Right hindlimb (tissue), 1 donor: ENCODE measurements at regions not wholly inside any gene's neighbourhood (a gene's known extent, or its start where the extent isn't known, plus 50 kb on each side); places are given as distances from the start of the nearest gene placed in this dataset.

Experiments
- DNase-seq: peaks from one replicate; pipeline ENCODE4 v3.0.0-alpha.2; 2018

- no peak for DNase-seq
These were observed 291.3 kb upstream of the PHYHIPL start for GRCh38 chr10:58885146-58885545.

GRCh38 chr10:58885686-58886345 is 290.6 kb upstream of the PHYHIPL start:
- peak; percentile 70 for DNase-seq

GRCh38 chr10:58886406-58886805 is 290.0 kb upstream of the PHYHIPL start:
- no peak for DNase-seq

GRCh38 chr10:58887474-58887873 is 289.0 kb upstream of the PHYHIPL start:
- no peak for DNase-seq

- DNase-seq: no peak
These were observed 287.5 kb upstream of the PHYHIPL start for GRCh38 chr10:58888957-58889356.

GRCh38 chr10:58892031-58892531 is 284.4 kb upstream of the PHYHIPL start:
- DNase-seq: peak; percentile 45

GRCh38 chr10:58894929-58895328 is 281.5 kb upstream of the PHYHIPL start:
- no peak for DNase-seq

- no peak for DNase-seq
These were observed 280.2 kb upstream of the PHYHIPL start for GRCh38 chr10:58896229-58896628.

GRCh38 chr10:58897236-58897635 is 279.2 kb upstream of the PHYHIPL start:
- no peak for DNase-seq

- DNase-seq: no peak
These were observed 278.7 kb upstream of the PHYHIPL start for GRCh38 chr10:58897708-58898107.

GRCh38 chr10:58898854-58899573 is 277.4 kb upstream of the PHYHIPL start:
- DNase-seq: no peak

GRCh38 chr10:58901092-58901646 is 275.3 kb upstream of the PHYHIPL start:
- DNase-seq: no peak

- DNase-seq: no peak
These were observed 273.4 kb upstream of the PHYHIPL start for GRCh38 chr10:58903071-58903470.

GRCh38 chr10:58909881-58910280 is 266.6 kb upstream of the PHYHIPL start:
- no peak for DNase-seq

GRCh38 chr10:58913717-58914116 is 262.7 kb upstream of the PHYHIPL start:
- no peak for DNase-seq

GRCh38 chr10:58918887-58919286 is 257.6 kb upstream of the PHYHIPL start:
- DNase-seq: no peak

GRCh38 chr10:58919927-58920654 is 256.4 kb upstream of the PHYHIPL start:
- no peak for DNase-seq

- no peak for DNase-seq
These were observed 255.8 kb upstream of the PHYHIPL start for GRCh38 chr10:58920655-58921003.

GRCh38 chr10:58921421-58921855 is 255.0 kb upstream of the PHYHIPL start:
- no peak for DNase-seq

GRCh38 chr10:58925381-58925780 is 251.1 kb upstream of the PHYHIPL start:
- DNase-seq: no peak

- DNase-seq: no peak
These were observed 245.9 kb upstream of the PHYHIPL start for GRCh38 chr10:58930500-58930899.

GRCh38 chr10:58932126-58932525 is 244.3 kb upstream of the PHYHIPL start:
- DNase-seq: no peak

- DNase-seq: no peak
These were observed 243.7 kb upstream of the PHYHIPL start for GRCh38 chr10:58932577-58933314.
